ENCODE measurements at regions not wholly inside any gene's neighbourhood (a gene's known extent, or its start where the extent isn't known, plus 50 kb on each side); places are given as distances from the start of the nearest gene placed in this dataset.

- in situ Hi-C loops (cut with HindIII; ENCODE audit: low sequenced_read_pairs) = no loop called here
Measured at GRCh38 chr10:9719246-9719645, 1298.4 kb upstream of the CELF2 start.

GRCh38 chr10:9733766-9734165, 1283.9 kb upstream of the CELF2 start:
- in situ Hi-C loops (cut with HindIII; ENCODE audit: low sequenced_read_pairs) = no loop called here

DNA sequence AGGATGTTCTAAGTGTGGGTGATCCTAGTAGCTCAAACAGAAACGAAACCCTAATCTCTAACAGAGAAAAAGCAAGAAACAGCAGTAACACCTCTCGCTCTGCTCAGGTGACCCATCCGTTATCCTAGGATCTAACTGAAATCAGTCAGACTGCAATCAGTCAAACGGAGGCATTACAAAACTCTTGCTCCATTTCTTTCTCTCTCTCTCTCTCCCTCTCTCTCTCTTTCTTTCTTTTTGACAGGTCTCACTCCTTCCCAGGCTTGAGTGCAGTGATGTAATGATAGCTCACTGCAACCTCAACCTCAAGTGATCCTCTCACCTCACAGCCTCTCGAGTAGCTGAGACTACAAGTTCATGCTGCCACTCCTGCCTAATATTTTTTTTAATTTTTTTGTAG, 1283.5 kb upstream of the CELF2 start:
- in situ Hi-C loops (cut with HindIII; ENCODE audit: low sequenced_read_pairs) = no loop called here

GRCh38 chr10:9735731-9736130, 1281.9 kb upstream of the CELF2 start:
- in situ Hi-C loops (cut with HindIII; ENCODE audit: low sequenced_read_pairs) = no loop called here

GRCh38 chr10:9743639-9744038, 1274.0 kb upstream of the CELF2 start:
- in situ Hi-C loops (cut with HindIII; ENCODE audit: low sequenced_read_pairs) = no loop called here

DNA sequence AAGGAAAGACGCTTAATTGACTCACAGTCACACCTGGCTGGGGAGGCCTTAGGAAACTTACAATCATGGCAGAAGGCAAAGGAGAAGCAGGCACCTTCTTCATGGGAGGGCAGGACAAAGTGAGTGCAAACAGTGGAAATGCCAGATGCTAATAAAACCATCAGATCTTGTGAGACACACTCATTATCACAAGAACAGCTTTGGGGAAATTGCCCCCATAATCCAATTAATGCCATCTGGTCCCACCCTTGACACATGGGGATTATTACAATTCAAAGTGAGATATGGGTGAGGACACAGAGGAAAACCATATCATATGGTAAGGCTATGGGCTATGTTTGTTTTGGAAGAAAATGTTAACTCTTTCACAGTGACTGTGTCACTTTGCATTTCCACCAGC, 1272.5 kb upstream of the CELF2 start:
- in situ Hi-C loops (cut with HindIII; ENCODE audit: low sequenced_read_pairs) = no loop called here

GRCh38 chr10:9757176-9757575, 1260.5 kb upstream of the CELF2 start:
- in situ Hi-C loops (cut with HindIII; ENCODE audit: low sequenced_read_pairs) = no loop called here

GRCh38 chr10:9759596-9759995, 1258.1 kb upstream of the CELF2 start:
- in situ Hi-C loops (cut with HindIII; ENCODE audit: low sequenced_read_pairs) = no loop called here

- in situ Hi-C loops (cut with HindIII; ENCODE audit: low sequenced_read_pairs) = no loop called here
Measured at GRCh38 chr10:9762966-9763656, 1254.6 kb upstream of the CELF2 start.

GRCh38 chr10:9766762-9767161, 1250.9 kb upstream of the CELF2 start:
- in situ Hi-C loops (cut with HindIII; ENCODE audit: low sequenced_read_pairs) = no loop called here

- in situ Hi-C loops (cut with HindIII; ENCODE audit: low sequenced_read_pairs) = no loop called here
Measured at GRCh38 chr10:9781666-9782065, 1236.0 kb upstream of the CELF2 start.

GRCh38 chr10:9786101-9786500, 1231.6 kb upstream of the CELF2 start:
- in situ Hi-C loops (cut with HindIII; ENCODE audit: low sequenced_read_pairs) = no loop called here

DNA sequence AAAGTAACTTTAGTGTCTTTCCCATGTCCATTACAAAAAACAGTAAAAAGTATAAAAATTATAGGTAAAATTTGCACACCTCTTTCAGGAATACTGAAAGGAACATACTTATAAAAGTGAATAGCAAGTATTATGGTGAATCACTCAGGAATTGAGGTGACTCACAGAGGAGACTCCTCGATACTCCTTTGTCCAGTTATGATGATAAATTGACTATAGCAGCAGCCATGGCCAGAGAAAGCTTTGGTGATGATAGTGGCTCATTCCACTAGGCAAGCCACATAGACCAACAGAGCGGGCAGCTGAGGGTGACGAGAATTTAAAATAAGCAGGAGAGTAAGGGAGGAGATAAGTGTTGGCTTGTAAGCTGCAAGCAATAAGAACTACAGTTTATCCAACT, 1231.1 kb upstream of the CELF2 start:
- in situ Hi-C loops (cut with HindIII; ENCODE audit: low sequenced_read_pairs) = no loop called here

- in situ Hi-C loops (cut with HindIII; ENCODE audit: low sequenced_read_pairs) = no loop called here
Measured at GRCh38 chr10:9789996-9790395, 1227.7 kb upstream of the CELF2 start.

- in situ Hi-C loops (cut with HindIII; ENCODE audit: low sequenced_read_pairs) = no loop called here
Measured at GRCh38 chr10:9792181-9792580, 1225.5 kb upstream of the CELF2 start.

- in situ Hi-C loops (cut with HindIII; ENCODE audit: low sequenced_read_pairs) = no loop called here
Measured at GRCh38 chr10:9796564-9796963, 1221.1 kb upstream of the CELF2 start.

GRCh38 chr10:9800011-9800410, 1217.7 kb upstream of the CELF2 start:
- in situ Hi-C loops (cut with HindIII; ENCODE audit: low sequenced_read_pairs) = no loop called here

DNA sequence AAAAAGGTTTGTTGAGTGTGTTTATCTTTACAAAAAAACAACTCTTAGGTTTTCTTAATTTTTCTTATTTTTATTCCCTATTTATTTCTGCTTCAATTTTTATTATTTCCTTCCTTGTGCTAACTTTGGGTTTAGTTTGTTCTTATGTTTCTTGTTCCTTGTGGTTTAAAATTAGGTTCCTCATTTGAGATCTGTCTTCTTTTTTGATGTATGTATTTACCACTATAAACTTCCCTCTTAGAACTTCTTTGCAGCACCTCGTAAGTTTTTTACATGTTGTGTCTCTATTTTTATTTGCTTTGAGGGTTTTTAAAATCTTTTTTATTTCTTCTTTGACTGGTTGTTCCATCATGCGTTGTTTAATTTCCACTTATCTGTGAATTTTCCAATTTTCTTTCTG, 1217.1 kb upstream of the CELF2 start:
- in situ Hi-C loops (cut with HindIII; ENCODE audit: low sequenced_read_pairs) = no loop called here

DNA sequence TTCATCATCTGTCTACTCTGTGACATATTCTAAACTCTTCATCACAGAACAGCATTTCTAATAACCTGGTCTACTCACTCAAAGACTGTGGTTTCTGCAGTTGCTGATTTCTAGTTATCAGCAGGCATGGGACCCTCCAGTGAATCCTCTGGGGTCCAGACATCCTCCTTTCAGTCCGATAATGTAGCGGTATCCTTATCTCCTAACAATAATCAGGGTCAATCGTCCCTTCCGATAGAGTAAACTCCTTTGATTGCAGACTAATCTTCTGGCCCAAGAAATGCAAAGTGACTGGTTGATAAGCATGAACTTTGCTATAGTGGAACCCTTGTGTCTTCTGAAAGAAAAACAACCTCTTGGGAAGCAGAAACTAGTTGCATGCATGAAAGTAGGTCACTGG, 1209.8 kb upstream of the CELF2 start:
- in situ Hi-C loops (cut with HindIII; ENCODE audit: low sequenced_read_pairs) = no loop called here

- in situ Hi-C loops (cut with HindIII; ENCODE audit: low sequenced_read_pairs) = no loop called here
Measured at GRCh38 chr10:9811601-9812000, 1206.1 kb upstream of the CELF2 start.

DNA sequence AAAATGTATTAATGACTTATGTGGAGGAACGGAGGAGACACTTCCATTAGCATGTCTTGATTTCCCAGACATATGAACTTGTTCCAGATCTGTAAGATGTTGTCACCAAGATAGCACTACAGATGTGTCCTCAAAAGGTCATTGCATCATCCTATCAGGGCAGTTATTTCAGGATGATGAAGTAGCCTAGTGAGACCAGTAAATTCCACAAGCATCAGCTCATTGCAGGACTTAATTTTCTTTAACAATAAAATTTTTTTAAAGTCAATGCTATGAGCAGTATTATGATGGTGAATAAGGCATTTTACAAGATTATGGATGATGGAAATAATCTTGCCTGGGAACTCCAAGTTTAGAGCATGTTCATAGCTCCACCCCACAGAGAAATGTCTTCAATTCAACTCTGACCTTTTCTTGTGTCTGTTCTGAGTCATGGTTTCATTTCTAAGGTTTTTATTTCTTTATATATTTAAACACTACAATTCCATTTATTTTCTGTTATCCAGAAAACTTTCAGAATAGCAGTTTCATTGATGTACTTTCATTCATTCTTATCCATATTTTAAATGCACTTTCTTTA, 1203.3 kb upstream of the CELF2 start:
- in situ Hi-C loops (cut with HindIII; ENCODE audit: low sequenced_read_pairs) = no loop called here

- in situ Hi-C loops (cut with HindIII; ENCODE audit: low sequenced_read_pairs) = no loop called here
Measured at GRCh38 chr10:9819756-9820494, 1197.7 kb upstream of the CELF2 start.
